ENCODE measurements at regions not wholly inside any gene's neighbourhood (a gene's known extent, or its start where the extent isn't known, plus 50 kb on each side); places are given as distances from the start of the nearest gene placed in this dataset.

DNA sequence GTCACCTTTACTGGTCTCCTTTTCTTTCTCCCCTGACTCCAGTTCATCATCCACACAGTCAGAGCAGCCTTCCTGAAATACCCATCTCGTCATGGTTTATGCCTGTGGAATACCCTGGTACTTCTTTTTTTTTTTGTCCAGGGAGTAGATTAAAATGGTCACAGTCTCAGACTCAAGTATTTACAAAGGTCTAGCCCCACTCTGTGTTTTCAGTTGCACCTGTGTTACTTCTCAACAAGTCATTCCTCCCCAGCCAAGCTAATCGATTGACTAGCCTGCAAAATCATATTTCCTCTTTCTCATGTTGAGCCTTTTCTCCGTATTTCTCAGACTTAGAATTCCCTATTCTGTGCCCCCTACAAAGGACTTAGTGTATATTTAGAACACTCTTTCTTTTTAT is 155.2 kb upstream of the KCNN2 start (continued):
- TF ChIP-seq, protein P1, sequence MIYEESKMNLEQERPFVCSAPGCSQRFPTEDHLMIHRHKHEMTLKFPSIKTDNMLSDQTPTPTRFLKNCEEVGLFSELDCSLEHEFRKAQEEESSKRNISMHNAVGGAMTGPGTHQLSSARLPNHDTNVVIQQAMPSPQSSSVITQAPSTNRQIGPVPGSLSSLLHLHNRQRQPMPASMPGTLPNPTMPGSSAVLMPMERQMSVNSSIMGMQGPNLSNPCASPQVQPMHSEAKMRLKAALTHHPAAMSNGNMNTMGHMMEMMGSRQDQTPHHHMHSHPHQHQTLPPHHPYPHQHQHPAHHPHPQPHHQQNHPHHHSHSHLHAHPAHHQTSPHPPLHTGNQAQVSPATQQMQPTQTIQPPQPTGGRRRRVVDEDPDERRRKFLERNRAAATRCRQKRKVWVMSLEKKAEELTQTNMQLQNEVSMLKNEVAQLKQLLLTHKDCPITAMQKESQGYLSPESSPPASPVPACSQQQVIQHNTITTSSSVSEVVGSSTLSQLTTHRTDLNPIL (CRISPR knock-in tag; IDR thresholded peaks at IDR 0.05; ENCODE audit: low read depth), result no peak
- TF ChIP-seq CSRNP3 (CRISPR knock-in tag; IDR thresholded peaks at IDR 0.05), result no peak
- TF ChIP-seq ZFP30 (CRISPR knock-in tag; IDR thresholded peaks at IDR 0.05), result no peak

DNA sequence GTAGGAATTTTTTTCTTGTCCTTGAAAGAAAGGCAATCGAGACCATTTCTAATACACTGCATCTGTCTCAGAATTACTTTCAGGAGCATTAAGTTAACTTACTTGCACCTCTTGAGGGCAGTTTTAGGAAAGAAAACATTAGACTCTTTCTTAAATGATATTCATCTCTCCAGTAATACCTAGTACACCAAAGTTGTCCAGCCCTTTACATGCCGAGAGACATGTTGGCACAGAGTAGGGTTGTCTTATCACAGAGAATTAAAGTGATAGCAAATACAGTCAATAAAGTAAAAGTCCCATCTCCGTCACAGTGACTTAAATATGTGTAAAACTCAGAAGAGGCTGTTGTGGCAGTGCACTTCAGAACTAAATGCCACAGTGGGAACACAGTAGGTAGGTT is 154.3 kb upstream of the KCNN2 start:
- no peak for ATAC-seq
- TF ChIP-seq RARB (CRISPR knock-in tag; IDR thresholded peaks at IDR 0.05) (no peak), TCF4 (CRISPR knock-in tag; IDR thresholded peaks at IDR 0.05; ENCODE audit: borderline replicate concordance) (no peak), TSHZ2 (CRISPR knock-in tag; IDR thresholded peaks at IDR 0.05) (no peak), ZC3H10 (CRISPR knock-in tag; IDR thresholded peaks at IDR 0.05) (no peak), ESRRG (CRISPR knock-in tag; IDR thresholded peaks at IDR 0.05) (no peak), CSDC2 (CRISPR knock-in tag; IDR thresholded peaks at IDR 0.05) (no peak), TOX (CRISPR knock-in tag; IDR thresholded peaks at IDR 0.05; ENCODE audit: borderline replicate concordance) (no peak), OSR1 (CRISPR knock-in tag; IDR thresholded peaks at IDR 0.05) (no peak)
- TF ChIP-seq, protein P2, sequence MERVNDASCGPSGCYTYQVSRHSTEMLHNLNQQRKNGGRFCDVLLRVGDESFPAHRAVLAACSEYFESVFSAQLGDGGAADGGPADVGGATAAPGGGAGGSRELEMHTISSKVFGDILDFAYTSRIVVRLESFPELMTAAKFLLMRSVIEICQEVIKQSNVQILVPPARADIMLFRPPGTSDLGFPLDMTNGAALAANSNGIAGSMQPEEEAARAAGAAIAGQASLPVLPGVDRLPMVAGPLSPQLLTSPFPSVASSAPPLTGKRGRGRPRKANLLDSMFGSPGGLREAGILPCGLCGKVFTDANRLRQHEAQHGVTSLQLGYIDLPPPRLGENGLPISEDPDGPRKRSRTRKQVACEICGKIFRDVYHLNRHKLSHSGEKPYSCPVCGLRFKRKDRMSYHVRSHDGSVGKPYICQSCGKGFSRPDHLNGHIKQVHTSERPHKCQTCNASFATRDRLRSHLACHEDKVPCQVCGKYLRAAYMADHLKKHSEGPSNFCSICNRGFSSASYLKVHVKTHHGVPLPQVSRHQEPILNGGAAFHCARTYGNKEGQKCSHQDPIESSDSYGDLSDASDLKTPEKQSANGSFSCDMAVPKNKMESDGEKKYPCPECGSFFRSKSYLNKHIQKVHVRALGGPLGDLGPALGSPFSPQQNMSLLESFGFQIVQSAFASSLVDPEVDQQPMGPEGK (CRISPR knock-in tag; IDR thresholded peaks at IDR 0.05; ENCODE audit: borderline replicate concordance), result no peak

- no peak for ATAC-seq
- TF ChIP-seq CSDC2 (CRISPR knock-in tag; IDR thresholded peaks at IDR 0.05) (no peak), OSR1 (CRISPR knock-in tag; IDR thresholded peaks at IDR 0.05) (no peak), TOX (CRISPR knock-in tag; IDR thresholded peaks at IDR 0.05; ENCODE audit: borderline replicate concordance) (no peak), ZNF70 (CRISPR knock-in tag; IDR thresholded peaks at IDR 0.05) (no peak)
Measured at GRCh38 chr5:114208120-114208519, 153.8 kb upstream of the KCNN2 start.

DNA sequence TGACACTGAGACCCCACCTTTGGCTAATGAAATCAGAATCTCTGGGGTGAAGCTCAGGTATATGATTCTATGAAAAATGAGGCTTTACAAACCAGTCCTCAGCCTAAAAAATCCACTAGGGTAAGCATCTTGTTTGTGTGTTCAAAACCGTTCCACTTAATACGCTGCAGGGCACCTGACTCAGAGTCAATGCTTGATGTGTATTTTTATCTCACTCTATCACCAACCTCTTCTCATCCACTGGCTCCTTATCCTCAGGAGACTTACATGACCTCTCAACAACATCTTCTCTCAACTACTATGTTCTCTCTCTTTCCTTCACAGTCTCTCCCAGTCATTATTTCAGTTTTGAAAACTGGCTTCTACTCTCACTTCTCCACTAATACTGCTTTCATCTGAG is 153.3 kb upstream of the KCNN2 start:
- TF ChIP-seq ZFP30 (CRISPR knock-in tag; IDR thresholded peaks at IDR 0.05) (no peak), ESRRG (CRISPR knock-in tag; IDR thresholded peaks at IDR 0.05) (no peak), POU6F1 (CRISPR knock-in tag; IDR thresholded peaks at IDR 0.05; ENCODE audit: borderline replicate concordance, low read depth) (no peak), ISL1 (CRISPR knock-in tag; IDR thresholded peaks at IDR 0.05) (no peak), TSHZ2 (CRISPR knock-in tag; IDR thresholded peaks at IDR 0.05) (no peak), CSDC2 (CRISPR knock-in tag; IDR thresholded peaks at IDR 0.05) (no peak), ZNF70 (CRISPR knock-in tag; IDR thresholded peaks at IDR 0.05) (no peak), PPARA (CRISPR knock-in tag; IDR thresholded peaks at IDR 0.05; ENCODE audit: borderline replicate concordance) (no peak), TCF4 (CRISPR knock-in tag; IDR thresholded peaks at IDR 0.05; ENCODE audit: borderline replicate concordance) (no peak), OSR1 (CRISPR knock-in tag; IDR thresholded peaks at IDR 0.05) (no peak), ZNF565 (CRISPR knock-in tag; conservative IDR thresholded peaks at IDR 0.05; ENCODE audit: low read depth) (no peak), TOX (CRISPR knock-in tag; IDR thresholded peaks at IDR 0.05; ENCODE audit: borderline replicate concordance) (no peak)
- TF ChIP-seq, protein P1 (CRISPR knock-in tag; IDR thresholded peaks at IDR 0.05; ENCODE audit: low read depth), result no peak
- TF ChIP-seq, protein P2 (CRISPR knock-in tag; IDR thresholded peaks at IDR 0.05; ENCODE audit: borderline replicate concordance), result no peak
- no peak for ATAC-seq

Measured in SK-N-SH treated with all-trans-retinoic acid at 6 μM for 48 hours (cell line).